Keratinocyte (primary cell): ENCODE measurements at regions not wholly inside any gene's neighbourhood (a gene's known extent, or its start where the extent isn't known, plus 50 kb on each side); places are given as distances from the start of the nearest gene placed in this dataset.

Experiments
- DNase-seq: peaks from one replicate; pipeline ENCODE4 v3.0.0-alpha.2; 2011; ENCODE audit warnings: low read depth, missing footprints, low spot score
- FAIRE-seq: peaks from 2 replicates; lab custom pipeline; 2011; peaks lifted over from hg19 to GRCh38; lab: Jason Lieb, UNC
- H2AFZ ChIP-seq: 2 replicates; pipeline ENCODE4 v1.6.0; 2012; ENCODE audit warnings: low read length, control low read depth, inconsistent platforms; ENCODE audit not compliant: control insufficient read depth
- H3K27ac ChIP-seq: 2 replicates; pipeline ENCODE4 v1.5.1; 2011; ENCODE audit warnings: low read length; ENCODE audit not compliant: control insufficient read depth, insufficient read depth
- H3K27me3 ChIP-seq: 3 replicates; pipeline ENCODE4 v1.6.0; 2011; ENCODE audit warnings: low read length; ENCODE audit not compliant: control insufficient read depth, insufficient read depth; ENCODE audit errors: extremely low read depth
- H3K36me3 ChIP-seq, 2 experiments: 2 replicates in 1 of 2; 3 replicates in 1 of 2; pipeline ENCODE4 v1.5.1; 2011; ENCODE audit warnings: low read length in 2 of 2, mild to moderate bottlenecking in 1 of 2; ENCODE audit not compliant: control insufficient read depth in 2 of 2, insufficient read depth in 2 of 2; ENCODE audit errors: extremely low read depth in 1 of 2
- H3K4me1 ChIP-seq: 3 replicates; pipeline ENCODE4 v1.5.1; 2011; ENCODE audit warnings: low read length; ENCODE audit not compliant: control insufficient read depth, insufficient read depth; ENCODE audit errors: extremely low read depth
- H3K4me2 ChIP-seq: 3 replicates; pipeline ENCODE4 v1.6.0; 2011; ENCODE audit warnings: low read depth, low read length; ENCODE audit not compliant: control insufficient read depth, insufficient read depth; ENCODE audit errors: extremely low read depth
- H3K4me3 ChIP-seq, 3 experiments: fragments of 200-600 bp in 1 of 3; sonication (generic) in 1 of 3; 2 replicates in 2 of 3; 3 replicates in 1 of 3; pipeline ENCODE4 v1.5.1; 2011 to 2016; ENCODE audit warnings: low read length in 3 of 3, mild to moderate bottlenecking in 3 of 3, control low read depth in 2 of 3, inconsistent platforms in 1 of 3, low read depth in 1 of 3, mixed read lengths in 1 of 3, mixed run types in 1 of 3, moderate library complexity in 1 of 3; ENCODE audit not compliant: control insufficient read depth in 2 of 3, insufficient read depth in 2 of 3; ENCODE audit errors: extremely low read depth in 1 of 3
- H3K79me2 ChIP-seq: 2 replicates; pipeline ENCODE4 v1.6.0; 2012; ENCODE audit warnings: low read length; ENCODE audit not compliant: control insufficient read depth, insufficient read depth
- H3K9ac ChIP-seq: 3 replicates; pipeline ENCODE4 v1.6.0; 2011; ENCODE audit warnings: low read length; ENCODE audit not compliant: control insufficient read depth, insufficient read depth; ENCODE audit errors: extremely low read depth
- H3K9me1 ChIP-seq: 3 replicates; pipeline ENCODE4 v1.6.0; 2011; ENCODE audit warnings: low read length; ENCODE audit not compliant: control insufficient read depth, insufficient read depth; ENCODE audit errors: extremely low read depth
- H3K9me3 ChIP-seq: 2 replicates; pipeline ENCODE4 v1.5.1; 2012; ENCODE audit warnings: low read depth, low read length; ENCODE audit not compliant: control insufficient read depth
- H4K20me1 ChIP-seq: 3 replicates; pipeline ENCODE4 v1.6.0; 2011; ENCODE audit warnings: low read length; ENCODE audit not compliant: control insufficient read depth, insufficient read depth; ENCODE audit errors: extremely low read depth
- EZH2 ChIP-seq: IDR thresholded peaks from one replicate; pipeline ENCODE4 v1.6.1; 2012; ENCODE audit warnings: inconsistent platforms, mild to moderate bottlenecking, low read length, moderate library complexity
- dilution Hi-C: fragments of 300-500 bp; cut with MboI; formaldehyde crosslinking; loops from one replicate; pipeline ENCODE4 v1.7.0; 2020; ENCODE audit warnings: low sequenced_read_pairs; ENCODE audit not compliant: extremely low pct_ligation_motif_present
- TF ChIP-seq, protein P1 (sequence below), 3 experiments: IDR thresholded peaks in 1 of 3; conservative IDR thresholded peaks in 1 of 3; optimal IDR thresholded peaks in 1 of 3; 2 replicates in 2 of 3; 3 replicates in 1 of 3; pipeline versions ENCODE3 to v1.5.1; 2011; ENCODE audit warnings: low read length in 3 of 3, mild to moderate bottlenecking in 3 of 3, moderate library complexity in 2 of 3, control low read depth in 1 of 3, inconsistent platforms in 1 of 3; ENCODE audit not compliant: insufficient read depth in 2 of 3; ENCODE audit errors: extremely low read depth in 1 of 3

DNA sequence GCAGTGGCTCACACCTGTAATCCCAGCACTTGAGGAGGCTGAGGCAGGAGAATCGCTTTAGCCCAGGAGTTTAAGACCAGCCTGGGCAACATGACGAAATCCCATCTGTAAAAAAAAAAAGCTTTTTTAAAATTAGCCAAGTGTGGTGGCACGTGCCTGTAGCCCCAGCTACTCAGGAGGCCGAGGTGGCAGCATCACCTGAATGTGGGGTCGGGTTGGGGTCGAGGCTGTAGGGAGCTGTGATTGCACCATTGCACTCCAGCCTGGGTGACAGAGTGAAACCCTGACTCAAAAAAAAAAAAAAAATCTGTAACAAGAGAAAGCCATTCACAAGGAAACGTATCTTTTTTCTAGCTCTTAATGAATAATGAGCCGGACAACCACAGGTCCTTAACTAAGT is 74.7 kb upstream of the DLG1 start:
- FAIRE-seq: no peak
- H3K4me3 ChIP-seq: no peak overlapping the region
- dilution Hi-C loops: loop anchor here (10.0 kb wide), 1 partner anchor 108 kb away; no protein-coding TSS in a partner anchor
- no peaks in the 10 kb centered on the region for H3K27me3 ChIP-seq
- no peaks in the 10 kb centered on the region for H3K79me2 ChIP-seq
- DNase-seq: no peak
- H3K9me1 ChIP-seq: no peaks in the 10 kb centered on the region
- H3K4me1 ChIP-seq: peaks cover 59% of the 10 kb centered on the region
- TF ChIP-seq EZH2: no peak
- TF ChIP-seq, protein P1, sequence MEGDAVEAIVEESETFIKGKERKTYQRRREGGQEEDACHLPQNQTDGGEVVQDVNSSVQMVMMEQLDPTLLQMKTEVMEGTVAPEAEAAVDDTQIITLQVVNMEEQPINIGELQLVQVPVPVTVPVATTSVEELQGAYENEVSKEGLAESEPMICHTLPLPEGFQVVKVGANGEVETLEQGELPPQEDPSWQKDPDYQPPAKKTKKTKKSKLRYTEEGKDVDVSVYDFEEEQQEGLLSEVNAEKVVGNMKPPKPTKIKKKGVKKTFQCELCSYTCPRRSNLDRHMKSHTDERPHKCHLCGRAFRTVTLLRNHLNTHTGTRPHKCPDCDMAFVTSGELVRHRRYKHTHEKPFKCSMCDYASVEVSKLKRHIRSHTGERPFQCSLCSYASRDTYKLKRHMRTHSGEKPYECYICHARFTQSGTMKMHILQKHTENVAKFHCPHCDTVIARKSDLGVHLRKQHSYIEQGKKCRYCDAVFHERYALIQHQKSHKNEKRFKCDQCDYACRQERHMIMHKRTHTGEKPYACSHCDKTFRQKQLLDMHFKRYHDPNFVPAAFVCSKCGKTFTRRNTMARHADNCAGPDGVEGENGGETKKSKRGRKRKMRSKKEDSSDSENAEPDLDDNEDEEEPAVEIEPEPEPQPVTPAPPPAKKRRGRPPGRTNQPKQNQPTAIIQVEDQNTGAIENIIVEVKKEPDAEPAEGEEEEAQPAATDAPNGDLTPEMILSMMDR (optimal IDR thresholded peaks at IDR 0.05 in 1 of 3, IDR thresholded peaks at IDR 0.05 in 1 of 3, conservative IDR thresholded peaks at IDR 0.05 in 1 of 3; ENCODE audit: extremely low read depth in 1 of 3, insufficient read depth in 2 of 3, low read length in 3 of 3): no peak
- peak overlapping the region; percentile 73 for H3K27ac ChIP-seq
- no peaks in the 10 kb centered on the region for H3K36me3 ChIP-seq
- no peak overlapping the region for H3K4me2 ChIP-seq
- no peaks in the 10 kb centered on the region for H4K20me1 ChIP-seq
- H3K9ac ChIP-seq: no peak overlapping the region
- no peaks in the 10 kb centered on the region for H3K9me3 ChIP-seq
- no peak overlapping the region for H2AFZ ChIP-seq

DNA sequence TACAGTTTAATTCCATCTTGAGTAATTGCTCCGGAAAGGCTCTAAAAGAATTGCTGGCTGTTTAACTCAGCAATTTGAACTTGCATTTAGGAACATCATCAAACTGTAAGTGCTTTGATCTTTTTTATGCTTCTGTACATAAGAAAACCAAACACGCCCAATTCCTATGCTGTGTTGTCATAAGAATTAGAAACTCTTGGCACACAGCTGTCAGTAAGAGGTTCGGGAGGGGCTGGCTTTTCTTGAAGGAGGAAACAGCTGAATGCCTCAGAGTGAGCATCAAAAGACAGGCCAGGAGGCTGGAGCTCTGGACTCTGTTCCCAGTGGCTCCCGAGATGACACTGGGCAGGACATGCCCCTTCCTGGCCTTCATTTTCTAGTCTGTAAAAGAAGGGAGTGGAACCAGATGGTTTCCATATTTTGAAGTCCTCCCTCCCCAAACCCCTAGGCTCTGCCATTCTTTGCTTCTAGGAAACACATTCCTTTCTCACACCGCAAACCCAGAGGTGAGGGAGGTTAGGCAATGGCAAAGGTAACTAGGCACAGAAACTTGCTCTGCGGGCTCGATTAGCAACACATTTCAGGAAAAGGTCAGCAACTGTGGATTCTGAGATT is 73.7 kb upstream of the DLG1 start:
- Histone ChIP-seq H3K27me3 (no peaks in the 10 kb centered on the region), H3K36me3 (no peaks in the 10 kb centered on the region), H3K27ac (peak overlapping the region; percentile 73), H2AFZ (no peak overlapping the region), H4K20me1 (no peaks in the 10 kb centered on the region), H3K4me2 (peak overlapping the region; percentile 79), H3K9ac (peak overlapping the region; percentile 48), H3K4me3 (peak overlapping the region in 2 of 3 experiments; percentile 21 to 29), H3K9me3 (no peaks in the 10 kb centered on the region), H3K4me1 (peaks cover 61% of the 10 kb centered on the region), H3K79me2 (no peaks in the 10 kb centered on the region), H3K9me1 (no peaks in the 10 kb centered on the region)
- TF ChIP-seq EZH2: no peak
- TF ChIP-seq, protein P1 (optimal IDR thresholded peaks at IDR 0.05 in 1 of 3, IDR thresholded peaks at IDR 0.05 in 1 of 3, conservative IDR thresholded peaks at IDR 0.05 in 1 of 3; ENCODE audit: extremely low read depth in 1 of 3, insufficient read depth in 2 of 3, low read length in 3 of 3): no peak
- FAIRE-seq (peak; percentile 75), DNase-seq (peak; percentile 95)
- dilution Hi-C loops: loop anchor here (10.0 kb wide), 1 partner anchor 107 kb away; no protein-coding TSS in a partner anchor
